ENCODE measurements at regions not wholly inside any gene's neighbourhood (a gene's known extent, or its start where the extent isn't known, plus 50 kb on each side); places are given as distances from the start of the nearest gene placed in this dataset.

DNA sequence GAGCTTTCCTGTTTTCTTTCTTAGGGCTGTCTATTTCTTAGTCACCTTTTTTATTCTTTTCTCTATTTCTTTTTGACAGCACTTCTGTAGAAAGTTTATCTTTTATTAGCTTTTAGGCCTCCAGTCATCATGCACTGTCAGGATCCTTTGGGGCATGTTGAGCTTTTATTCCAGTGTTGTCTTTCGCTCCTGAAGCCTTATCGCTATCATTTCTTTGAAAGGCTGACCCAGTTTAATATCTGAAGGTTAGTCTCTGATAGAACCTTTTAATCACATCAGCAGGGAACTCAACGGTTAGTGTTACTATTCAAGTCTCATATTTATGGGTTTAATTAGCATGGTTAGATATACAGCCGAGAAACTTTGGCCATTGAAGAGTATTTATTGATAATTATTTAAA is 745.9 kb downstream of the TBC1D32 start (continued):
- TF ChIP-seq POLR3A (IDR thresholded peaks at IDR 0.05; ENCODE audit: borderline replicate concordance, extremely low read depth, insufficient read depth, insufficient read length) (no peak), GATAD2B (IDR thresholded peaks at IDR 0.05; ENCODE audit: borderline replicate concordance) (no peak), RAD21 (CRISPR knock-in tag; conservative IDR thresholded peaks at IDR 0.05 in 1 of 2, IDR thresholded peaks at IDR 0.05 in 1 of 2) (no peak), POLR2G (IDR thresholded peaks at IDR 0.05; ENCODE audit: low read depth, low read length) (no peak), ZNF197 (CRISPR knock-in tag; IDR thresholded peaks at IDR 0.05; ENCODE audit: low read depth) (no peak)
- TF ChIP-seq, protein P1, sequence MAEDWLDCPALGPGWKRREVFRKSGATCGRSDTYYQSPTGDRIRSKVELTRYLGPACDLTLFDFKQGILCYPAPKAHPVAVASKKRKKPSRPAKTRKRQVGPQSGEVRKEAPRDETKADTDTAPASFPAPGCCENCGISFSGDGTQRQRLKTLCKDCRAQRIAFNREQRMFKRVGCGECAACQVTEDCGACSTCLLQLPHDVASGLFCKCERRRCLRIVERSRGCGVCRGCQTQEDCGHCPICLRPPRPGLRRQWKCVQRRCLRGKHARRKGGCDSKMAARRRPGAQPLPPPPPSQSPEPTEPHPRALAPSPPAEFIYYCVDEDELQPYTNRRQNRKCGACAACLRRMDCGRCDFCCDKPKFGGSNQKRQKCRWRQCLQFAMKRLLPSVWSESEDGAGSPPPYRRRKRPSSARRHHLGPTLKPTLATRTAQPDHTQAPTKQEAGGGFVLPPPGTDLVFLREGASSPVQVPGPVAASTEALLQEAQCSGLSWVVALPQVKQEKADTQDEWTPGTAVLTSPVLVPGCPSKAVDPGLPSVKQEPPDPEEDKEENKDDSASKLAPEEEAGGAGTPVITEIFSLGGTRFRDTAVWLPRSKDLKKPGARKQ (CRISPR knock-in tag; IDR thresholded peaks at IDR 0.05) = no peak

DNA sequence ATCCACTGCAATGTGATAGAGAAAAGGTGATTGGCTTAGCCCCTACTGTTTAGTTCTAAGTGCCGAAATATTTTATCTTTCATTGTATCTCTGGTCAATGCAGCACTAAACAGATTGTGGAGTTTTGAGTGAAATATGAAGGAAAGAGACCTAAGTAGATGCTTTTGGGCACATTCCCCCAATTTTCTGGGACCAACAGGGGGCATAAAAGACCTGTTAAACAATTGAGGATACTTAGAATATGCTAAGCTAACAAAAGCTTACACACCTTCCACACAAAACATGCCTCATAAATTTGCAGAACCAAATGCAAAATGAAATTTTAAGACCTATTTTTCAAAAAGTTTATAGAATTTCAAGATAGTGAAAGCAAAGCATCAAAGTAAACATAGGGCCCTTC is 746.9 kb downstream of the TBC1D32 start:
- ChIA-PET POLR2A (no interaction called here), CTCF (ENCODE audit: low intra/inter-chr PET ratio) (no interaction called here)
- TF ChIP-seq KAT2B (IDR thresholded peaks at IDR 0.05; ENCODE audit: low read depth, low read length) = no peak
- intact Hi-C loops (cut with micrococcal nuclease) = no loop called here
- no peak overlapping the region for H3K4me3 ChIP-seq
- no peaks in the 10 kb centered on the region for H3K79me2 ChIP-seq (ENCODE audit: control insufficient read depth, insufficient read depth, low read length)
- no peak overlapping the region for H3K9ac ChIP-seq (ENCODE audit: insufficient read depth in 1 of 2, low read depth in 2 of 2, low read length in 2 of 2)
- H3K4me2 ChIP-seq (ENCODE audit: insufficient read depth, low read length) = no peak overlapping the region
- no peaks in the 10 kb centered on the region for H3K27me3 ChIP-seq (ENCODE audit: control insufficient read depth in 2 of 2, insufficient read depth in 2 of 2, low read length in 2 of 2)
- DNase-seq (ENCODE audit: extremely low read depth in 1 of 4, low spot score in 3 of 4) (no peak), FAIRE-seq (no peak), ATAC-seq (no peak)
- BruUV-seq (replicated peaks) = no TSS peak
- no peaks in the 10 kb centered on the region for H3K4me1 ChIP-seq (replicated peaks in 1 of 2; ENCODE audit: control insufficient read depth in 2 of 2, insufficient read depth in 2 of 2, low read length in 2 of 2)
- no peak overlapping the region for H2AFZ ChIP-seq (ENCODE audit: low read depth, low read length)
- H3K36me3 ChIP-seq (ENCODE audit: control insufficient read depth, insufficient read depth, low read length) = no peaks in the 10 kb centered on the region
- no peak overlapping the region for H3K27ac ChIP-seq (ENCODE audit: extremely low read depth, low read depth, low read length)
- H3K9me3 ChIP-seq (replicated peaks; ENCODE audit: control insufficient read depth, insufficient read depth, low read depth, low read length) = no peaks in the 10 kb centered on the region
- no peaks in the 10 kb centered on the region for H4K20me1 ChIP-seq (replicated peaks; ENCODE audit: control insufficient read depth, insufficient read depth, low read length)
- H3K9me1 ChIP-seq (ENCODE audit: control insufficient read depth, insufficient read depth, low read length) = no peaks in the 10 kb centered on the region
- 8% methylated on average over 1 of the region's 1 CpG for WGBS (ENCODE audit: insufficient coverage, low coverage, missing lambda C conversion rate)
- in situ Hi-C loops (cut with MboI) = no loop called here
